Mesodermal cell (in vitro differentiated cells): ENCODE measurements at regions not wholly inside any gene's neighbourhood (a gene's known extent, or its start where the extent isn't known, plus 50 kb on each side); places are given as distances from the start of the nearest gene placed in this dataset.

Experiments used
- H3K27ac ChIP-seq: 2 replicates; pipeline ENCODE4 v1.7.0; 2013; ENCODE audit warnings: mild to moderate bottlenecking, low read depth, low read length, moderate library complexity; ENCODE audit not compliant: severe bottlenecking
- H3K36me3 ChIP-seq: 2 replicates; pipeline ENCODE4 v1.7.1; 2013; ENCODE audit warnings: mild to moderate bottlenecking, low read length, moderate library complexity; ENCODE audit not compliant: control insufficient read depth, insufficient read depth
- H3K4me1 ChIP-seq: one replicate; pipeline ENCODE4 v1.7.1; 2013; ENCODE audit warnings: mild to moderate bottlenecking, low read length; ENCODE audit not compliant: insufficient read depth, control insufficient read depth, poor library complexity, severe bottlenecking
- H3K4me3 ChIP-seq: 2 replicates; pipeline ENCODE4 v1.7.0; 2013; ENCODE audit warnings: low read length, control low read depth, mild to moderate bottlenecking; ENCODE audit not compliant: insufficient read depth, poor library complexity, severe bottlenecking; ENCODE audit errors: extremely low read depth
- H3K9me3 ChIP-seq: 2 replicates; pipeline ENCODE4 v1.7.1; 2013; ENCODE audit warnings: mild to moderate bottlenecking, low read length, moderate library complexity; ENCODE audit not compliant: control insufficient read depth
- WGBS, 2 experiments: methylation state at CpG; one replicate each; pipeline ENCODE4 v1.1.5; 2013; ENCODE audit warnings: missing lambda C conversion rate in 2 of 2; ENCODE audit not compliant: insufficient coverage in 2 of 2; 5-methylcytosine and 5-hydroxymethylcytosine counted together

- no peaks in the 10 kb centered on the region for H3K9me3 ChIP-seq
- H3K4me1 ChIP-seq: peaks cover 22% of the 10 kb centered on the region
- no peaks in the 10 kb centered on the region for H3K36me3 ChIP-seq
- no peak overlapping the region for H3K4me3 ChIP-seq
- 63 to 86% methylated on average over 2 to 4 of the region's 5 CpGs for WGBS, 2 experiments
- no peak overlapping the region for H3K27ac ChIP-seq
Measured at GRCh38 chr1:94595658-94596057, 54.1 kb upstream of the F3 start.

GRCh38 chr1:94593611-94594010, 52.1 kb upstream of the F3 start:
- Histone ChIP-seq H3K9me3 (no peaks in the 10 kb centered on the region), H3K27ac (no peak overlapping the region), H3K4me3 (no peak overlapping the region), H3K4me1 (peaks cover 28% of the 10 kb centered on the region), H3K36me3 (no peaks in the 10 kb centered on the region)
- WGBS, 2 experiments: 77 to 81% methylated on average over 5 to 8 of the region's 8 CpGs

DNA sequence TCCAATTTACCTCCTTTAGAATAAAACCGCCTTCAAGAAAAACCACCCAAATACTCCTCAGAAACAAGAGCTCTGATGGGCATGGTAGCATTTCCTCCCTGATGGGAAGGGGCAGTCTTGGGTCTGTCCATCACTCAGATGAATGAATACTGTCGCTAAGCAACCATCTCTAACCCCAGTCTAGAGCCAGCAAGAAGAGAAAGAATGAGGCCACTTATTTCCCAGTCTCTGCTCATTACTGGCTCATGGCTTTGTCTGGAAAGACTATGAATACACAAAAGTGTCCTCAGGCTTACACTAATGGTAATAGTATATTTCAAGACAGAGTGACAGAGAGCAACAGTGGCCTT, 51.0 kb upstream of the F3 start:
- Histone ChIP-seq H3K27ac (peak overlapping the region; percentile 64), H3K4me3 (no peak overlapping the region), H3K4me1 (peaks cover 28% of the 10 kb centered on the region), H3K9me3 (no peaks in the 10 kb centered on the region), H3K36me3 (no peaks in the 10 kb centered on the region)
- 89 to 100% methylated on average over 1 of the region's 2 CpGs for WGBS, 2 experiments

GRCh38 chr1:94591823-94592570, 50.4 kb upstream of the F3 start:
- Histone ChIP-seq H3K9me3 (no peaks in the 10 kb centered on the region), H3K4me3 (no peak overlapping the region), H3K4me1 (peaks cover 26% of the 10 kb centered on the region), H3K27ac (peak overlapping the region; percentile 64), H3K36me3 (no peaks in the 10 kb centered on the region)
- 85 to 88% methylated on average over 7 of the region's 7 CpGs for WGBS, 2 experiments
